Occipital lobe (tissue), 1 donor: ENCODE measurements at regions not wholly inside any gene's neighbourhood (a gene's known extent, or its start where the extent isn't known, plus 50 kb on each side); places are given as distances from the start of the nearest gene placed in this dataset.
"Not testable (repeated sequence)": the region's sequence is repeated elsewhere in the genome, so short reads cannot be mapped to it uniquely, and the experiment has no call there.

Experiments used
- DNase-seq: peaks from one replicate; lab custom pipeline; 2025; lab: John Stamatoyannopoulos, UW

DNA sequence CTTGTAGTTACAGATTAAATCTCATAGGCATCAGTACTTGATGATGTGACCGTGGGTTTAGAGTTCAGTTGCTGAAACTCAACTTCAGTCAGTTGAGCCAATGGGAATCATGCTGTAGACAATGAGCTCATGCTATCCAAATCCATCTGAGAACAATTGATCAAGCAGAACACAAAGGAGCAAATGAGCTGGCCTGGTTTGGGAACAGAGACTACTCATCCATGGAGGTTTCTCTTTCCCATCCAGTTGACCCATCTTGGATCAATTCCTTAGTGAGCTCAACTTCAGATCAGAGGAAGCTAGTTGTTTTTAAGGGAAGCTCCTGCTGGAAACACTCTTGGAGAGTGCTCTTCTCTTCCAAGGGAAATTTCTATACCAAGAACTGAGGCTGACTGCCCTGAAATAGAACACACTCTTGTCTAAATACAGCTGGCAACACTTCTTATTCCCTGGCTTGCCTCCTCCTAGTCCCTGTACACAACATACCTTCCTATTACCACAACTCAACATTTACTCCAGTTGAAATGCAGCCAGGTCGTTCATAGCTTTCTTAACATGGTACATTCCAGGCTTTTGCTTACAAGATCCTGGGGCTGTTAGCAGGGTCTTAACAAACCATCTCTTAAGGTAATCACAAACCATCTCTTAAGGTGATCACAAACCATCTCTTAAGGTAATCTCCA, 203.9 kb upstream of the PRDM1 start:
- DNase-seq, result no peak

DNA sequence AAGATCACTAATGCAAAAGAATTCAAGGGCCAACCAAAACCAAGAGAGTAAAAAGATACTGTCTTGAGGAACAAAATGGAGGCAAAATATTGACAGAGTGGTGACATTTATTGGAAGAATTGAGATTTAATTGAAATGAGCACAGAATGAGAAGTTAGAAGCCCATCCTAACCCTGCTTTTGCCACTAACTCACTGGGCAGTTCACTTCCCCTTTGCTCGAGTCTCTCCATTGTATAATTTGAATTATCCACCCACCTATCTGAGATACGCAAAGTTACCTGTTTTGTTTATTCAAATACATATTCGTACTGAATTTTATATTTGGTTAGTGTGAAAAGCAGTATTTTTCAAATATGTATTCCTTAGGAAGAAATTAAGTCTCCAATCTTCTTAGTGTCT, 204.5 kb upstream of the PRDM1 start:
- no peak for DNase-seq

DNA sequence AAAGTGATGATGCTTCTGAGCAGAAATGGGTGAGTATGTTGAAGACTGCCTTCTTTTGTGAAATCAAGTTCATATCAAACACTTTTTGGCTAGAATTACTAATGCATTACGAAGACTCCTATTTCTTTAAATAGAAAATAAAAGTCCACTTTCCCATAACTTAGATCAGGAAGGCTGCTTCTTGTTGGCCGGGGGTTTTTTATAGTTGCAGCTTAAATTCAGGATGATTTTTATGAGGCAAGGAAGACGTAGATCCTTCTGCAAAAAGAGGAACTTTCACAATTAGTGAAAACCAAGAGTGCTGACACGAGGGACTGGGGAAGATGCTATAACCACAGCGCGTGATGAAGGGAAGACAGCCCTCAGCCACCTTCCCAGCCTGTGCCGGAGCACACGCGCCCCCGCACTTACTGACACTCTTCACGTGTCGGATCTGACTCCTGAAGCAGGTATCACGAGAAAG, 206.1 kb upstream of the PRDM1 start:
- no peak for DNase-seq

DNA sequence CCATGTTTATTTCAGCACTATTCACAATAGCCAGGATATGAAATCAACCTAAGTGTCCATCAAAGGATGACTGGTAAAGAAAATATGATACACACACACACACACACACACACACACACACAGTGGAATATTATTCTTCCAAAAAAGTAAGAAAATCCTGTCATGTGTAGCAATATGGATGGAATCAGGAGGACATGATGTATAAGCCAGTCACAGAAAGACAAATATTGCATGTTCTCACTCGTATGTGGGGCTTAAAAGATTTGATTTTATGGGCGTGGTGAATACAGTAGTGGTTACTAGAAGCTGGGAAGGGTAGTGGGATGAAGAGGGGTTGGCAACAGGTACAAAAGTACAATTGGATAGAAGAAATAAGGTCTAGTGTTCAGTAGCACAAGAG, 207.0 kb upstream of the PRDM1 start:
- no peak for DNase-seq

DNA sequence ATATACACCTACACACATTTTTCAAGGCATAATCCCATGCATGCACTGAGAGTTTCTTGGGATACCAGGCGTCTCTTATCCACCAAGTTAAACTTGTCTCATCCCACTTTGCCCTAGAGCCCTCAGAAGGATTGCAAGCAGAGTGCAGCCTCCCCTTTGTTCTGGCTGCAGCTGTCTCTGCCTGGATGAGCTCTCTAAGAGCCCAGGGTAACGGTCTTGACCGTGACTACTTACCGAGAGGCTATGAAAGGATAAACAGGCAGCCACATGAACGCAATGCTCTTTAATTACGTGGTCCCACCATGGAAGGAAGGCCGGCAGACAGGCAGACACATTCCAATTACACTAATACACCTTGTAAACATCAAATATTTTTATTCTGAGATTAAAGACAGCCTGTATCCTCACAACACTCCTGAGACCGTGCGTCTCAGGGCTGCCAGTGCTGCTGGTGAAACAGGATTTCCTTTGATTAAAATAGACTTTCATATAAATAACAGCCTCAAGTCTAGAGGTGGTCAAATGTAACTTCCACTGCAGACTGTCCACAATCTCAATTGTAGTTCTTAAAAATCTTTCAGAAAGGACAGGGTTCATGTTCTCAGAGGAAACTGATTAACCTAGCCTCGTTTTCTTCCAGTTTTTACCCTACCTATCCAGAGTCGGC, 210.0 kb upstream of the PRDM1 start:
- no peak for DNase-seq

DNA sequence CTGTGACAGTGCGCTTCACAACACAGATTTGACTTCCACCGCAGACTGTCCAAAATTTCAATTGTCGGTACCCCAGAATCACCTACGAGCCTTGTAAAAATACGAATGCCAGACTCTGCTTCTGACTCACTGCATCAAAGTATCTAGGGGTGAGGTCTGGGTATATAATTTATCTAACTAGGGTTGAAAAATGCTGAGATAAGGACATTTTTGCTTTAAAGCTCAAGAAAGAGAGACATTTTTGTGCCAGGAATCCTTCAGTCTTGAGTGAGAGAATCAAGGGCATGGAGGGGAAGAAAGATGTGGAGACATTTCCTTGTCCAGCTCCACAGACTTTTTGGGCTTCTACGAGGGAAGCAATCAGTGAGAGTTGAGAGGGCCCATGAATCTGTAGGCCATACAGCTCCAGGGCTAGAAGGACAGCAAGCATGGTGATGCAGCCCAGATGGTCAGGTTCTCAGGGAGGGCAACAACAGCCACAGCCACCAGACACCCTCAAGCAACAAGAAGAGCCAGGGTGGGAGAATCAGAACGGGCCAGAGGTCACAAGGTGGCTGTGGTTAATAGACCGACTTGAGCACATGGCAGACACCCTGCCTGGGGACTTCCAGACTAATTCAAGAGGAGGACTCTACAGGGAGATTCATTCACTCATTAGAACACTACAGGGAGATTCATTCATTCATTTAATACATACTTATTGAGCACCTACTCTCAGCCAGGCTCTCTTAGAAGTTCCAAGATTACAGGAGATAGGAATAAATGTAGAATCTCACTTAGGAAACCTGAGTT, 211.1 kb upstream of the PRDM1 start:
- DNase-seq, result no peak

DNA sequence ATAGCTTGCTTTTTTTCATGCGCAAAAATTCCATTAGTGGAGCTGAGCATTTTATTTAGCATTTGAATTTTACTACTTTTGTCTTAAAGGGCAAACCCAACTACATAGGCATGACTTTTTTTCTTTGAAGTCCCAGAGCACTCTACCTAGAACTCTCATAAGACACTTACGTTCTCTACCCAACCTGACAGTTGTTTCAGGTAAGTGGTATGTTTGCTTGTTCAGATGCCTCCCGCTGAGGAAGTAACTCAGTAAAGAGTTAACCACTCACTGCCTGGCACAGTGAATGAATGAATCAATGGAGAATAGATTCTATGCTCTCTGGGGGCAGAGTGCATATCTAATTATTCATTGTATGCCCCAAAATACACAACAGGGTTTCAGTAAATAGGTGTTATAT, 212.3 kb upstream of the PRDM1 start:
- no peak for DNase-seq

DNA sequence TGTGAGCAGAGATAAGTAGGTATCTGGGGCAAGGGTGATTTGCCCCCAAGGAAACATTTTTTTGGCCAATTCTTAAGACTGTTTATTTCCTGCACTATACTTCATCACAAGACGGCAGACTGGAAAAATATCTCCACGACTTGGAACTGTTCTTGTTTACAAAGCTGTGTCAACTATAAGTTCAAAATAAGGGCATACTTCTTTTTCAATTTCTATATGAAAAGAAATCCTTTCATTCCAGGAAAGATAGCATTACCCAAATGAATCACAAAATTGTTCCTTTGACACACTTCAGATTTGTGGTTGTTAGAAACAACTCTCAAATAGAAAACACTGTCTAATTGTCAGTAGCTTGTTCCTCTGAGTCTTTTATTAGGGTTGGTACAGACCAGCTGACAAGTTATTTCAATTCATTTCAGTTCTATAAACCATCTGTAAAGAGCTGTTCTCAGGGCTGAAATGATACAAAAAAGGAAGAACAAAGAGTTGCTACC, 212.9 kb upstream of the PRDM1 start:
- no peak for DNase-seq

DNA sequence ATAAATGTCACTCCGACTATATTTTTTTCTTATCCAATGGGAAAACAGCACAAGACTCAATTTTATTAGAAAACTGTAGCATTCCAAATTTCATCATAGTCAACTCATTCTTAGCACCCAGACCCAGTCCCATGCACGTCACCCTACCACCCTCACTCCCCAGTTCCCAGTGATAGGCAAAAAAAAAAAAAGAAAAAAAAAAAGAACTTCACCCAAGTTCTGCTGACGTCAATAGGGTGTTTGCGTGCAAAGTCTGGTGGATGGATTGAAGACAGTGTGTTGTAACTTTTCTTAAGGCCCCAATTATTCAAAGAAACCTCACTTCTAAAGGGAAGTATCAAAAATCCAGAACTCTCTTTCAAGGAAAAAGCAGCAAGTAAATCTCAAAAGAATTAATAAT, 213.9 kb upstream of the PRDM1 start:
- no peak for DNase-seq

DNA sequence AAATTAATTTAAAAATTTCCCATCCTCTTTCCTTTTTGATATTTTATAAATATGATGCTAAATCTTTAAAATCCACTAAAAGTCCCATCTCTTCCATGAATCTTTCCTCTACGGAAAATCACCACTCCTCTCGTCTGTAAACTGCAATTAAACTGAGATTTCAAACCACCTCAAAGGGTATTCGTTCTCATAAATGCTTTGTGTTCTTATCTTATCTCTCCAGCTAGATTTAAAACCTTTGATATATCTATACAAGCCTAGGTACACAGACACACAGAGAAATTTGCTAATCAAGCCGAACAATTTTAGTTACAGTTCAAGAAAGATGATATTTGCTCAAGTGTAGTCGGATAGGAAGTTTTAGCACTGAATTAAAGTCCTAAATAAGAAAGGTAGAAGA, 214.6 kb upstream of the PRDM1 start:
- no peak for DNase-seq

DNA sequence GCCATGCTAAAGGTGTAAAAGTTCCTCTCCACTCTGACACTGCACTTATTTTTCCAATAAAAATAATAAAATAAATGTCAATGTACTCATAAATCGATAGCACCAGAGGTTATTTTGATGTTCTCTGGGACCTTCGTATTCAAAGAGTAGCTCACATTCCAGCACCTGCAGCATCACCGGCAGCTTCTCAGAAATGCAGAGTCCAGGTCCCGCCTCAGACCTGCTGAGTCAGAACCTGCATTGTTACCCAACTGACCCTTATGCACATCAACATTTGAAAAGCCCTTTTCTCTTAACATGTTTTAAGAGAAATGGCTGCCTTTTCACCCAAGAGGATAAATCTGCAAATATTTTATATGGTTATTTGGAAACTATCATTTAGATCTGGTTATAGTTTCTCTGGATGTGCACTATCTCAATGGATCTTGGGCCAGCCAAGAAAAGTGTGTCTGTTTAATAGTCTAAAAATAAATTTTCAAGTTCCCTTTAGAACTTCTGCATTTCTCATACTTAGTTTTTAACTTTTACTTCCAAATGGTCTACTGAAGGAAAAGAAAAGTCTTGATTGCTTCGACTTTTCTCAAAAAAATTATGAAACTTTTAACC, 216.2 kb upstream of the PRDM1 start:
- DNase-seq, result no peak

DNA sequence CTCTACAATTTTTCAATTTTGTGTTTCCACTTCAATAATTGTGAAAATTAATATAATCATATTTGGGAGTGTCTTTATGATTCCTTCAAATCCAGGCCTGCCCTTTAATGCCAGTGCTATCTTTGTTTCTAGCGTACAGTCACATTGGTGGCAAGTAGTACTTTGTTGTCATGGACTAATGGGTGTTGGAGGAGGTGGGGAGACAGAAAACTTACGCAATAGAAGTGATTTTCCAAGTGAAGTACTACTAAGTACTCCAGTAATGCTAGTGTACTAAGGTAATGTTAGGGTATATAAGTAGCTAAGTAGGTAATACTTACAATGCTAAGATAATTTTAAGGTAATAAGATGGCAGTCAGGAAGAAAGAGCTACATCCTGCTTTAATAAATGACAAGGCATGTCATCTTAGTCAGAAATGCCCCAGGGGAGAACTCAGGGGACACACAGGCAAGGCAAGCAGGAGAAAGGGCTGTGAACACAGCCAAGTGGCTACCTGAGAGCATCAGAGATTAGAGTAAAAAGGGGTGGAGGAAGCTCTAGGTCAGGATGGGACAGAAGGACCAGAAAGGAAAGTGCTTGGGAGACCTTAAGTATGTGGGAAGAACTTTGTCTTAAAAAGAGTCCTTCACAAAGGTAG, 217.2 kb upstream of the PRDM1 start:
- DNase-seq, result no peak

DNA sequence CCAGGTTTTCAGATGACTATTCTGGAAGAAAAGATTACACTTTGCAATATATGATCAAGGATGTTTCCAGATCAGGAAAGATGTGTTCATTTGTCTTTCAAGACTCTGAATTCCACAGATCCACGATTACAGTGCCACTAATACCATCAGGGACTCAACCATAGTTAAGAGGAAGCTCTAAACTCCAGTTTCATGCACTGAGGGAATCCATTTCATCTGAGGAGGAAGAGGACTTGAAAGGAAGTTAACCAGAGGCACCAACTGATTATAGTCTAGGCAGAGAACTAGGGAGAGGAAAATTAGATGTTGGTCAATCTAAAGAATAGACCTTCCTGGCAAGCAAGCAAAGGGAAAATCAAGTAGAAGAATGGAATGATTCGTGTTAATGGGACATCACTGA, 218.3 kb upstream of the PRDM1 start:
- DNase-seq, result no peak

DNA sequence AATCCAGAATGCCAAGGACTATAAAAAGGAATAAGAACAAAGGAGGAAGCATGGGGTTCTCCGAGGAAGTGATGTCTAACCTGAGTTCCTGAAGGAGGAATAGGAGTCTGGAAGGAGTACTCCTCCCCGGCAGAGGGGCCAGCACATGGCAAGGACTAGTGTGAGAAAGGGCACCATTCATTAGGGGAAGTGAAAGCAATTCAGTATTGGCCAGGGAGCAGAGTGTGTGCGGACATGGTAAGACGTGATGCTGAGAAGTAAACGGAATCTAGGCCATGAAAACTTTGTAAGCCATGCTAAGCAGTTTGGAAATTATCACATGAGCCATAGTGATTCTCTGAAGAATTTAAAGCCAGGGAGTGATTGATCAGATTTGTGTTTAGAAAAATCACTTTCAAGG, 218.9 kb upstream of the PRDM1 start:
- DNase-seq, result no peak

DNA sequence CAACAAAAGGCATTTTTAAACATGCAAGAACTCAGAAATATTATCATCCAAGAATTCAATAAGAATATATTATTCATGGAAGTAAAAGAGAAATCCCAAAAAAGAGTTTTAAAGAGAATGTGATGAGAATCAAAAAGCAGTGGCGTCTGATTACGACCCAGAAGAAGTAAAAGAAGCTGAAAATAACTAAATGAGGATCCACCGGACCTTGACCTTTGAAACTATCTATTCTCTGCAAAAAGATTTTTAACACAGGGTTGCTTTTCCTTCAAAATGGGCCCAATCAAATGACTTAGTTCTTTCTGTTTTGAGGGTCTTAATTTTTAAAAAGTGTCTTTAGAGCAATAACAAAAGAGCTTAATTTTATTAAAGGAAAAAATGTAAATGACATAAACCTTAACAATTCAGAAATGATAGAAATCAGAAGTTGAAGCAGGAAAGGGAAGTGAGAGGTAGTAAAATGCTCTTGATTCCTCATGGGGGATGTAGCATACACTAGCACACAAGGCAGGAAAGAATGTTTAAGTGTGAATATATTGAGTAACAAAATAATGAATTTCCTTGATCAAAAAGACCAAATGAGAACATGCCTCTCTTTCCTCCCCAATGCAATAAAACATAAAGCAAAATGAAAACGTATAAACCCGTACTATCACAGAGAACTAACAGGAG, 223.1 kb upstream of the PRDM1 start:
- DNase-seq, result no peak

DNA sequence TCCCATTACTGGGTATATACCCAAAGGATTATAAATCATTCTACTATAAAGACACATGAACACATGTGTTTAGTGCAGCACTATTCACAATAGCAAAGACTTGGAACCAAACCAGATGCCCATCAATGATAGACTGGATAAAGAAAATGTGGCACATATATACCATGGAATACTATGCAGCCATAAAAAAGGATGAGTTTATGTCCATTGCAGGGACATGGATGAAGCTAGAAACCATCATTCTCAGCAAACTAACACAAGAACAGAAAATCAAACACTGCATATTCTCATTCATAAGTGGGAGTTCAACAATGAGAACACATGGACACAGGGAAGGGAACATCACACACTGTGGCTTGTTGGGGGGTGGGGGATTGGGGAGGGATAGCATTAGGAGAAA, 225.2 kb upstream of the PRDM1 start:
- DNase-seq, result not testable (repeated sequence)

DNA sequence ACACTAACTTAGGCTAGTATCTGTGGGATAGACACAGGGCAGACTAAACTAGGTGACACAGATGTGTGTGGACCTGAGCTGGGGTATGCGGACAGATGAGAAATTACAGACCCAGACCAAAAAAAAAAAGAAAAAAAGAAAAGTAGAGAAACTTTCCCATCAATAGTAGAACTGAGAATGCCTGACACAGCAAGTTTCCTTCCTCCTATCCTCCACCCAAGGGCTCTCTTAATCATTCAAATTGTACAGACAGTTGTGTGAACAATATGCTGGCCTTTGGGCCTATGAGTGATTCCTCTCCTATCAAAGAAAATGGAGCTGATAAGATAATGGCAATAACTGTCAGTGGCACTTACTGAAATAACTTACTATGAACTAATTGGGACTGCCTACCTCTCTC, 226.7 kb upstream of the PRDM1 start:
- DNase-seq, result no peak

DNA sequence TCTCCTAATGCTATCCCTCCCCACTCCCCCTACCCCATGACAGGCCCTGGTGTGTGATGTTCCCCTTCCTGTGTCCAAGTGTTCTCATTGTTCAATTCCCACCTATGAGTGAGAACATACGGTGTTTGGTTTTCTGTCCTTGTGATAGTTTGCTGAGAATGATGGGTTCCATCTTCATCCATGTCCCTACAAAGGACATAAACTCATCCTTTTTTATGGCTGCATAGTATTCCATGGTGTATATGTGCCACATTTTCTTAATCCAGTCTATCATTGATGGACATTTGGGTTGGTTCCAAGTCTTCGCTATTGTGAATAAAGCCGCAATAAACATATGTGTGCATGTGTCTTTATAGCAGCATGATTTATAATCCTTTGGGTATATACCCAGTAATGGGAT, 227.5 kb upstream of the PRDM1 start:
- DNase-seq, result not testable (repeated sequence)

DNA sequence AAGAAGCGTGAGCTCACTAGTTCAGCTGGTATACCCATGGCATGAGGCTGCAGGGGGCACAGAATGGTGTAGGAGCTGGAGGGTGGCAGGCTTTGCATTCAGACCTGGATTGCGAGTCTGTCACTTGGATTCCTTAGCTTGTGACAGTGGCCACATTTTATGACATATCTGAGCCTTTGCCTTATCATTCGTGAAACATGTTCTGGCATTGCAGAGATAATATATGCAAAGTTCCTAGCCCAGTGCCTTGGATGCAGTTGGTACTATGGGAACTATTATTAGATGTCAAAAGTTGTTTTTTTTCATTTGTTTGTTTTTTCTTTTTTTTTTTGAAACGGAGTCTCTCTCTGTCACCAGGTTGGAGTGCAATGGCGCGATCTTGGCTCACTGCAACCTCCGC, 230.7 kb upstream of the PRDM1 start:
- DNase-seq, result no peak

DNA sequence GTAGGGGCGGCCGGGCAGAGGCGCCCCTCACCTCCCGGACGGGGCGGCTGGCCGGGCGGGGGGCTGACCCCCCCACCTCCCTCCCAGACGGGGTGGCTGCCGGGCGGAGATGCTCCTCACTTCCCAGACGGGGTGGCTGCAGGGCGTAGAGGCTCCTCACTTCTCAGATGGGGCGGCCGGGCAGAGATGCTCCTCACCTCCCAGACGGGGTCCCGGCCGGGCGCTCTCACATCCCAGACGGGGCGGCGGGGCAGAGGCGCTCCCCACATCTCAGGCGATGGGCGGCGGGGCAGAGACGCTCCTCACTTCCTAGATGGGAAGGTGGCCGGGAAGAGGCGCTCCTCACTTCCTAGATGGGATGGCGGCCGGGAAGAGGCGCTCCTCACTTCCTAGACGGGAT, 232.2 kb upstream of the PRDM1 start:
- not testable (repeated sequence) for DNase-seq

DNA sequence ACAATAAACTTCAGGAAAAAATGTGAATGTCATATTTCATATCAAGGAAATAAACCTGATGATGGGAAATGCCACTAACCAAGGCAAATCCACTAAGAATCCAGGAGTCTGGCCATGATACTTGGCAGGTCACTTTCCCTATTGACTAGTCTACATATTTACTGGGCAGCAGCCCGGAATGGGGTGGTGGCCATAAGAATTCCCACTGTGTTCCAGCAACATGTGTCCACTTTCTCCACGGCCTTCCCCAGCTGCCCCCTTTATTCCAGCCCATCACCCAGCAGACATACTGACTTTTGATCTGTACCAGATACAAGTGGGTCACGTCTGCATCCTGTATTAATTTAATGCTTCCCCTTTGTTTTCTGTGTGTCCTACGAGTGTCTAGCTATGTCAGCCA, 234.5 kb upstream of the PRDM1 start:
- DNase-seq, result no peak
